ENCODE measurements at regions not wholly inside any gene's neighbourhood (a gene's known extent, or its start where the extent isn't known, plus 50 kb on each side); places are given as distances from the start of the nearest gene placed in this dataset.

- TF ChIP-seq CTCF (IDR thresholded peaks at IDR 0.05), result no peak
- Mint-ChIP-seq H3K4me1 (ENCODE audit: low read depth) (peaks cover 28% of the 10 kb centered on the region), H3K36me3 (ENCODE audit: low read depth) (no peaks in the 10 kb centered on the region), H3K9me3 (ENCODE audit: low read depth) (peaks cover 8% of the 10 kb centered on the region), H3K27me3 (ENCODE audit: low read depth) (no peaks in the 10 kb centered on the region), H3K4me3 (ENCODE audit: unreplicated experiment) (no peak overlapping the region), H3K27ac (ENCODE audit: unreplicated experiment) (no peak overlapping the region)
- no peak for DNase-seq (ENCODE audit: low spot score)
These were observed 551.8 kb upstream of the CBLB start for GRCh38 chr3:106420628-106421027.

GRCh38 chr3:106421426-106421825 is 552.6 kb upstream of the CBLB start:
- peaks cover 8% of the 10 kb centered on the region for H3K9me3 Mint-ChIP-seq (ENCODE audit: low read depth)
- H3K4me3 Mint-ChIP-seq (ENCODE audit: unreplicated experiment), result no peak overlapping the region

GRCh38 chr3:106421909-106422308 is 553.1 kb upstream of the CBLB start:
- TF ChIP-seq CTCF (IDR thresholded peaks at IDR 0.05), result no peak
- DNase-seq (ENCODE audit: low spot score), result no peak
- H3K9me3 Mint-ChIP-seq (ENCODE audit: low read depth), result peaks cover 8% of the 10 kb centered on the region
- no peak overlapping the region for H3K4me3 Mint-ChIP-seq (ENCODE audit: unreplicated experiment)
- H3K27ac Mint-ChIP-seq (ENCODE audit: unreplicated experiment), result peak overlapping the region; percentile 23
- H3K27me3 Mint-ChIP-seq (ENCODE audit: low read depth), result no peaks in the 10 kb centered on the region
- H3K36me3 Mint-ChIP-seq (ENCODE audit: low read depth), result no peaks in the 10 kb centered on the region
- H3K4me1 Mint-ChIP-seq (ENCODE audit: low read depth), result peaks cover 28% of the 10 kb centered on the region

More at GRCh38 chr3:106421426-106421825, 552.6 kb upstream of the CBLB start:
- no peak for TF ChIP-seq CTCF (IDR thresholded peaks at IDR 0.05)
- no peak for DNase-seq (ENCODE audit: low spot score)
- Mint-ChIP-seq H3K27me3 (ENCODE audit: low read depth) (no peaks in the 10 kb centered on the region), H3K36me3 (ENCODE audit: low read depth) (no peaks in the 10 kb centered on the region), H3K27ac (ENCODE audit: unreplicated experiment) (no peak overlapping the region), H3K4me1 (ENCODE audit: low read depth) (peaks cover 28% of the 10 kb centered on the region)

- no peak for DNase-seq (ENCODE audit: low spot score)
- Mint-ChIP-seq H3K4me1 (ENCODE audit: low read depth) (peaks cover 36% of the 10 kb centered on the region), H3K27me3 (ENCODE audit: low read depth) (no peaks in the 10 kb centered on the region), H3K9me3 (ENCODE audit: low read depth) (peaks cover 8% of the 10 kb centered on the region), H3K27ac (ENCODE audit: unreplicated experiment) (no peak overlapping the region), H3K36me3 (ENCODE audit: low read depth) (no peaks in the 10 kb centered on the region), H3K4me3 (ENCODE audit: unreplicated experiment) (no peak overlapping the region)
- no peak for TF ChIP-seq CTCF (IDR thresholded peaks at IDR 0.05)
These were observed 554.8 kb upstream of the CBLB start for GRCh38 chr3:106423321-106424225.

- H3K27ac Mint-ChIP-seq (ENCODE audit: unreplicated experiment), result peak overlapping the region; percentile 82
- no peak for TF ChIP-seq CTCF (IDR thresholded peaks at IDR 0.05)
- peaks cover 7% of the 10 kb centered on the region for H3K9me3 Mint-ChIP-seq (ENCODE audit: low read depth)
- no peak overlapping the region for H3K4me3 Mint-ChIP-seq (ENCODE audit: unreplicated experiment)
- H3K36me3 Mint-ChIP-seq (ENCODE audit: low read depth), result no peaks in the 10 kb centered on the region
- H3K4me1 Mint-ChIP-seq (ENCODE audit: low read depth), result peaks cover 47% of the 10 kb centered on the region
- DNase-seq (ENCODE audit: low spot score), result no peak
- H3K27me3 Mint-ChIP-seq (ENCODE audit: low read depth), result no peaks in the 10 kb centered on the region
These were observed 556.2 kb upstream of the CBLB start for GRCh38 chr3:106425026-106425425.

All from chondrocyte (in vitro differentiated cells).